GM19239 (cell line): ENCODE measurements at regions not wholly inside any gene's neighbourhood (a gene's known extent, or its start where the extent isn't known, plus 50 kb on each side); places are given as distances from the start of the nearest gene placed in this dataset.

ENCODE experiments used
- DNase-seq: peaks from one replicate; pipeline ENCODE4 v3.0.0; 2011; ENCODE audit warnings: low spot score; ENCODE audit not compliant: insufficient read length
- FAIRE-seq: peaks from 2 replicates; lab custom pipeline; 2011; peaks lifted over from hg19 to GRCh38; lab: Jason Lieb, UNC

DNA sequence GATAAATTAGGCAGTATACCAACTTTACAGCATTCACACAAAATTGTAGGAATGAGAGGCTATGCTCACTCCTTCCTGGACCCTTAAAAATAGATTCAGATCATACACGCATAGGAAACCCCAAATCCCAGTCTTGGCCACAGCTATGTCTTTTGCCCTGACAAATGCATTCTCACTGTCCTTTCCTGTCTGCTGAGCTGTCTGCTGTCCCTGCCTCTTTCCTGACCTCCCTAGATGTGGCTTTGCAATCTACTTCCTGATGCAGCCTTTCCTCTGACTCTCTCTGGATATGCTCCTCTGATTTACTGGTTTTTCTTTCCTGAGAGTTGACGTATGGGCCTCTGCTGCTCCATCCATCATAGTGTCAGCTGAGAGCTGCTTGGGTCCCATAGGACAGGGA, 59.8 kb upstream of the SLC35F3 start:
- DNase-seq (no peak), FAIRE-seq (no peak)
